22Rv1 (cell line): ENCODE measurements at regions not wholly inside any gene's neighbourhood (a gene's known extent, or its start where the extent isn't known, plus 50 kb on each side); places are given as distances from the start of the nearest gene placed in this dataset.
"Not testable (repeated sequence)": the region's sequence is repeated elsewhere in the genome, so short reads cannot be mapped to it uniquely, and the experiment has no call there.

Experiments used
- CTCF ChIP-seq: fragments of 450-650 bp; IDR thresholded peaks from 2 replicates; pipeline ENCODE4 v1.5.1; 2017; ENCODE audit warnings: mild to moderate bottlenecking
- ZFX ChIP-seq: fragments of 450-650 bp; IDR thresholded peaks from 2 replicates; pipeline ENCODE4 v1.6.1; 2017; ENCODE audit warnings: antibody characterized with exemption, borderline replicate concordance

DNA sequence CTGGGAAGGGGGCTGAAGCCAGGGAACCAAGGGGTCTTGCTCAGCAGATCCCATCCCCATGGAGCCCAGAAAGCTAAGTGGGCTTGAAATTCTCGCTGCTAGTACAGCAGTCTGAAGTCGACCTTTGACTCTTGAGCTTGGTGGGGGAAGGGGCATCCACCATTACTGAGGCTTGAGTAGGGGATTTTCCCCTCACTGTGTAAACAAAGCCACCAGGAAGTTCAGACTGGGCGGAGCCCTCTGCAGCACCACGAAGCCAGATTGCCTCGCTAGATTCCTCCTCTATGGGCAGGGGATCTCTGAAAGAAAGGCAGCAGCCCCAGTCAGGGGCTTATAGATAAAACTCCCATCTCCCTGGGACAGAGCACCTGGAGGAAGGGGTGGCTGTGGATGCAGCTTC is 210.6 kb downstream of the OTOL1 start:
- TF ChIP-seq CTCF, ZFX: not testable (repeated sequence)
